ENCODE measurements at regions not wholly inside any gene's neighbourhood (a gene's known extent, or its start where the extent isn't known, plus 50 kb on each side); places are given as distances from the start of the nearest gene placed in this dataset.

DNA sequence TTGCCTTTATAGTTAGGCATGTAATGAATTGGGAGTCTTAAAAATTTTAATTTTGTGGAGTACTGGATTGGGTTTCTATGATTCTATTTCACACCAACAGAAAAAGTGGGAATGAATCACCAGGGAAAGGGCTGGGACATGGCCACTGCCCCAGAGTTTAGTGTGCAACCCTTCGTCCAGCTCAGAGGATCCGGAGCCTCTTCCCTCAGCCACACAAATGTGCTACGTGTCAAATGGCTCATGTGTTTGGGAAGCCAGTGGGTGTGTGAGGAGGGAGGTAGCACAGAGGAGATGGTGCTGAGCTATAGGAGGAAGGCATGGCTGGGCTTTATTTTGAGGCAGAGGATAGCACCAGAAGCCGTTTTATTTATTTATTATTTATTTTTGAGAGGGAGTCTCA, 247.3 kb downstream of the SIPA1L2 start:
- DNase-seq (ENCODE audit: low spot score) = no peak

DNA sequence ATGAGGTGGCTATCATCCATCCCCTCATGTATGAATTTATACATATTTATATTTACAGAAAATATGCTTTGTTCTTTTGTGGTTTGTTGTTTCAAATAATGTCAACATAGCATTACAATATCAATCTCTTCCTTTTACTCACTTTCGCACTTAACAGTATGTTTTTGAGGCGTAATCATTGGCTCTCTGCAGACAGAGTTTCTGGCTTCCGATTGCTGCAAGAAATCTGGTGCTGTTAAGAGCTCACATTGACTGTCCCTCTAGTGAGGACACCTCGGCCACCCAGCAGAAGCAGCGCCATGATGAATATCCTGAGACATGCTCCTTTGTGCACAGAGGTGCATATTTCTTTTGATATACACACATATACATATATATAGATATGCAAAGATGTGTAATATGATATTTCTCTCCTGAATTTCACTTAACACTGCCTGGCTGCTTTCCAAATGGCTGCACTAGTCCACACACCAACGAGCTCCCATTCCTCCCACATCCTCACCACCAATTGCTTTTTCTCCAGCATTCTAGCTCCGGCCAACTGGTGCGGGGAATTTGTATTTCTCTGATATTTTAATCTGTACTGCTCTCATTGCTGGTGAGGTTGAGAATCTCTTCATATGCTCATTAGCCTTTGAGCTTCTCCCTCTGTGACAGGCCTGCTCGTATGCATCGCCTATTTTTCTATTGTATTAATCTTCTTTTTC, 248.4 kb downstream of the SIPA1L2 start:
- no peak for DNase-seq (ENCODE audit: low spot score)

- DNase-seq (ENCODE audit: low spot score) = peak; percentile 13
These were observed 249.3 kb downstream of the SIPA1L2 start for GRCh38 chr1:232380596-232380995.

DNA sequence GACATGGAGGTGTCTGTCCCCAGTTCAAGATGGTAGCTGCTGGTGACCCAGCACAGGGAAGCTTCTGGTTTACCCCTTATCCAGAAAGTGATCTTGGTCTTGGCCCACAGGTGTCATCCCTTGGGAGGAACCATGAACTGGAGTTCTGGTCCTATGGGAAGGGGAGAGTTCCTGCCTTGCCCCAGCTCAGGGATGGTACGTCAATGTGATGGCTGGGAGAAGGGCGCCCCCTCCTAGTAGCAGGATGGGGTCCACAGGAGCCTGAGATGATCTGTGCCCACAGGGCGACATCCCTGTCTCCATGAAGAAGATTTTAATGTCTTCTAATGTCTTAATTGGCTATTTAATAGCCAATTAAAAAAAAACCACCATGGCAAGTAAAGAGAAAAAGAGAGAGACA, 249.8 kb downstream of the SIPA1L2 start:
- no peak for DNase-seq (ENCODE audit: low spot score)

- no peak for DNase-seq (ENCODE audit: low spot score)
These were observed 250.9 kb downstream of the SIPA1L2 start for GRCh38 chr1:232379063-232379434.

- DNase-seq (ENCODE audit: low spot score) = no peak
These were observed 251.5 kb downstream of the SIPA1L2 start for GRCh38 chr1:232378266-232379062.

DNA sequence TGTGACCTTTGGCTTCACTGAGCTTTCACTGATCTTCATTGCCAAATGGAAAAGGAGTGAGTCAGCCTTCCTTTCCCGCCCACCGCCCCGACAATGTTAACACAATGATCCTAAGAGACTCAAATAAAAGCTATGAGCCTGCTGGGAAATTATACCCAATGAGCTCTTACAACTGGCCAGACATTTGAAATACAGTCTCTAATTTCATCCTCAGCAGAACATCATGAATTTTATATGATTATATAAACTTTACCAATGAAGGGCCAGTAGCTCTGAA, 252.5 kb downstream of the SIPA1L2 start:
- DNase-seq (ENCODE audit: low spot score) = no peak

DNA sequence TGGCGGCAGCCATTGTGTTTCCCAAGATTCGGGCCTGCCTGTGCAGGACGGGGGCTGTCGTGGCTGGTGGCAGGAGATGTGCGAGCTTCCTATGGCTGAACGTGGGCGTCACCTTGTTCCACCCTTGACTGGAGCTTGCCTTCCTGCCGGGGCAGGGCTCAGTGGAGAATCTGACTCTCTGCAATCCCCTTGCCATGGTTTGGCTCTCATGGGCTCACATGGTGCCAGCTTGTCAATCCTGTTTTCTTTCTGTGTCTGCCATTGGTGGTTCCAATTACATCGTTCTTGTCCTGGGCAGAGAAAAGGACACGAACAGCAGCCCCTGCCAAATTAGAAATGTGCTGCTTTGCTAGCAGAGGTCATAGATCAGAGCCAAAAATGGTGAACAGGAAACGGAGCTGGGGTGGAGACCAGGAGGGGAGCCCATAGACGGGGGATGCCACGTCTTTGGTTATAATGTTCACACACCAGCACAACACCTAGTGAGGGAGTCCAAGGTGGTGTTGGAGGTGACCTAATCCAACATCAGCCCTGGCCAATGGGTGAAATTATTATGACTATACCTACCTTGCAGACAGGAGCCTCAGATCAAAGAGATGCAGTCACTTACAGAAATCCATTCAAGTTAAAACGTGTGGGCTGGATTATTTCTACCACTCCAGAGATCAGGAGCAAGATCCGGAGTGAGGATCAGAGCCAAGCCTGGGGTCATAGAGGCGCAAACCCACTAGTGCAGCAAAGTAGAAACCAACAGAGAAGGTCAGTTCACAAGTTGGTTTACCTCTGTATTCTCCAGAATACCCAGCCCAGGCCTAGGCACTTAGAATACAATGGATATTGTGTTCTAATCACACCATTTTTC, 253.1 kb downstream of the SIPA1L2 start:
- DNase-seq (ENCODE audit: low spot score) = no peak

DNA sequence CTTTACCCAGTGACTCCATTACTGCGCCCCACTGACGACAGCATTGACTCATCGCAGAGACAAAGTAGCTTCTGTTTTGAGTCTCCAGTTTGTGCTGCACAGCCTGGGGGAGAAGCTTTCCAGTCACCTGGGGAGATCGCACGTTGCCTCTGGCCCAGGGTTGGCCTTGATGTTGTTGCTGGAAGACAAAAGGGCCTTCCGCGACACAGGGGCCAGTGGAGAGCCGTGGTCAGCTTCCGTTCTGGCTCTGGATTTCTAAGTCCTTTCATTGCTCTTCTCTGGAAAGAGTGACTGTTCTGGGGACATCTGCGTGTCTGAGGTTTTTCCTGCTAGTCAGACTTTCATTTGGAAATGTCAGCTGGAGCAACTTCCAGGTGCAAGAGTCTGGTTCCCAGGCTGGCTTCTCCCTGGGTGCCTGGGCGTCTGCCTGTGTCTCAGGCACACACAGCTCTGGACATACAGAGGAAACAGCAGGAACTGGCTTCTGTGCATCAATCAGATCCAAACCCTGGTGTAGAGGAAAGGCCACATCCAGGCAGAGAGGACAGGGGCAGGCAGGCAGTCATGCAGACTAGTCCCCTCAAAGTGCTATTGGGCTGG, 257.0 kb downstream of the SIPA1L2 start:
- peak; percentile 16 for DNase-seq (ENCODE audit: low spot score)

DNA sequence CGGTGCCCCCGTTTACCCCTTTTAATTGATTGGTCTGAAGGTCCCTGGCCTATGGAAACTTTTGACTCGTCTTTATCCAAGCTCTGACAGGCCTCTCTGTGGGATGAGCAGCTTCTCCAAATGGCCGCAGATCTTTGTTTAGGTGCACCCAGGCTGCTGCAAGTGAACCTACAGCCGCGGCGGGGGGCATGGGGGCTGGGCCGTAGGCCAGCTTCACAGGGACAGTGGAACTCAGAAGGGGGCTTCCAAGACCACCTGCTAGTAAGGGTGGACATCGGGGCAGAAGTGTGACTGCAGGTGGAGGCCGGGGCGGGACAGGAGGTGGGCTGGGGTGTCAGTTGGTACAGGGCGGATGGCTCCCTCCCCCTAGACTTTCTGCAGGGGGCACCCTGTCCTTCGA, 257.5 kb downstream of the SIPA1L2 start:
- DNase-seq (ENCODE audit: low spot score) = no peak

- no peak for DNase-seq (ENCODE audit: low spot score)
These were observed 260.3 kb downstream of the SIPA1L2 start for GRCh38 chr1:232369451-232370296.

GRCh38 chr1:232368821-232369321, 261.1 kb downstream of the SIPA1L2 start:
- DNase-seq (ENCODE audit: low spot score) = no peak

DNA sequence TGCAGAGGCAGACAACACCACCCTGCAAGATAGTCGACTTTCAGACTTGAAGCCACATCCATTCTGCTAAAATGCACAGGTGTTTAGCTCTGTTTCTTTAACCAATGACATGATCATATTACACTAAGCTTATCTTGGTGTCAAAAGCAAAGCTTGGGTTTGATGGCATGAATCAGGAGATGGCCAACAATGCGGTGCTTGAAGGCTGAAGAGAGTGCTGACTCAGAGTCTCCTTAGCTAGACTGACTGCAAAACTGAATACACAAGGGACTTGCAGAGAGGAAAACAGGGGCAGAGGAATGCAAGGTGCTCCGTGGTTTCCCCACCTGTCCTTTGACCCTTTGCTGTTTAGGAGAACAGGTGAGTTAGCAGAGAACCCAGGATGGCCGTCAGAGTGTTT, 262.6 kb downstream of the SIPA1L2 start:
- DNase-seq (ENCODE audit: low spot score) = no peak

GRCh38 chr1:232364654-232365382, 265.1 kb downstream of the SIPA1L2 start:
- DNase-seq (ENCODE audit: low spot score) = no peak

- no peak for DNase-seq (ENCODE audit: low spot score)
These were observed 266.9 kb downstream of the SIPA1L2 start for GRCh38 chr1:232363008-232363407.

GRCh38 chr1:232357416-232357815, 272.5 kb downstream of the SIPA1L2 start:
- no peak for DNase-seq (ENCODE audit: low spot score)

GRCh38 chr1:232355162-232356006, 274.5 kb downstream of the SIPA1L2 start:
- DNase-seq (ENCODE audit: low spot score) = no peak

DNA sequence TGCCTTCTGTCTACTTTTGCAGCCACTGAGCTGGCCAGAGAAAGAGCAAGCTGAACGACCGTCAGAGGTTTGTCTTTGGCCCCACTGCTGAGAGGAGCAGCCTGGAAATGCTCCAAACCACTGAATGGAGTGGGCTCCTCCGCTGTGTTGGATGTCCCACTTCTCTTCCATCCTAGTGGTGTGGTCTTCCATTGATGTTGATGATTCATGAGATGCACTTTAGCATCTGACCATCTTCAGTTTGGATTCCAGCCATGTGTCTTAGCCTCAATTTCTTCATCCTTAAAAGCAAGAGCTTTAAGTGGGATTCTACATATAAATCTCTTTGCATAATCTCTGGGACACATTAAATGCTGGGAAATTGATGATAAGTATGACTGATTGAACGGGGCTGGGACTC, 276.9 kb downstream of the SIPA1L2 start:
- DNase-seq (ENCODE audit: low spot score) = no peak

GRCh38 chr1:232352366-232352765, 277.6 kb downstream of the SIPA1L2 start:
- DNase-seq (ENCODE audit: low spot score) = no peak

DNA sequence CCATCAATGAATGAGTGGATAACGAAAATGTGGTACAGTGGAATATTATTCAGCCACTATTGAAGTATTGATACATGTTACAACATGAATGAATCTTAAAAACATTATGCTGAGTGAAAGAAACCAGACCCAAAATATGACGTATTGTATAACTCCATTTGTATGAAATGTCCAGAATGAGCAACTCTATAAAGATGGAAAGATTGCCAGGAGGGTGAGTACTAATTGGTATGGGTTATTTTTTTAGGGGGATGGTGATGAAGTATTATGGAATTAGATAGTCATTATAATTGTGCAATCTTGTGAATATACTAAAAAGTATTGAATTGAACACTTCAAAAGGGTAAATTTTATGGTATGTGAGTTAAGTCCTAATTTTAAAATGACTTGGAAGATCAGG, 278.6 kb downstream of the SIPA1L2 start:
- no peak for DNase-seq (ENCODE audit: low spot score)

All from pons (tissue), 1 donor.